GM21526 (cell line): ENCODE measurements at regions not wholly inside any gene's neighbourhood (a gene's known extent, or its start where the extent isn't known, plus 50 kb on each side); places are given as distances from the start of the nearest gene placed in this dataset.

Source experiments
- ATAC-seq: cut with Tn5 transposase; IDR thresholded peaks from one replicate; pipeline ENCODE4 v1.9.1; 2021; ENCODE audit warnings: moderate library complexity; ENCODE audit not compliant: unreplicated experiment, low FRiP score

DNA sequence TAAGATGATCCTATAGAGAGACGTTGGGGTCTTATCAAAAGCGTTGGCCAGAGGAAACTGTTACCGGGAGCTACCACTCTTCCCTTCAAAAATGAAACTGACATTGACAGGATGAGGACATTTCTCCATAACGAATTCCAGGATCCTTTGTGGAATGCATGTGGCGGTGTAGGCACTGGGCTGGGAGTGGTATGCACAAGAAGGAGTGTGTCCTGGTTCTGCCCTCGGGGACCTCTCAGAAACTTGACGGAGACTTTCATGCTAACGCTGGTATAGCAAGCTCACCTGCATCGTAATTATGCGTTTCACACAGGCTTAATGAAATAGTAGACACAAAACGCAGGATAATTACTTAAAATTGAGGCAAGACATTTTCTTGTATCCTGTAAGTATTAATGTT is 441.1 kb downstream of the FGF9 start:
- no peak for ATAC-seq

DNA sequence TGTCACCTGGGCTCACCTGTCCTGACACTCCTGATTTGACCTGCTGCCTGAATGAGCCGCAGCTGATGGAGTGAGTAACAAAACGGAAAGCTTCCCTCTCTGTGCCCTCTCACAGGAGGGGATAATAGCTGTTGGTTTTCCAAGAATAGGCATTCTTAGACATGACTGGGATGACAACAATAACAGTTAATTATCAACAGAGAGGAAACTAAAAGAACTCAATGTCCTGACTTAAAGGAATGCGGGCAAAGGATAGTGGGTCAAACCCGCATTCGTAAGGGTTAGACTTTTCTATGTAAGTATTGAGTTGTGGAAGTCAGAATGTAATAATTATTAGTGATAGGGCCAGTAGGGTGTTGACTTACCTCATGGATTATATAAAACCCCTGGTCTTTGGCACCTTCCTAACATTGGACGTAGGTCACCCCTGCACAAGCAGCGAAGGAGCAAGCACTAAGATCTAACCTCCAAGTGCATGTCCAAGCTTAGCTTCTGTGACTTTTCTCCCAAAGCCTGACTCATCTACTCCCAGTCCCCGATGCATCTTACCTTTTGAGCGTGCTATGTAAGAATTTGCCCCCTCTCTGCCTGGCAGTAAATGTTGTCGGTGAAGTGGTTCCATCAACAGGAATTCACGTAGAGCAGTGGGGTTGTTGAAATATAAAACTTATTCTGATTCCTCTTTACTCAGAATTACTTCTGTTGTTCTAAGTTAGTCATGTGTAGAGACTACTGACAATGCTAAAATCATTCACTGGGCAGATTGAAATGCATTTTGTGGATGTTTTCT is 442.3 kb downstream of the FGF9 start:
- ATAC-seq, result no peak

DNA sequence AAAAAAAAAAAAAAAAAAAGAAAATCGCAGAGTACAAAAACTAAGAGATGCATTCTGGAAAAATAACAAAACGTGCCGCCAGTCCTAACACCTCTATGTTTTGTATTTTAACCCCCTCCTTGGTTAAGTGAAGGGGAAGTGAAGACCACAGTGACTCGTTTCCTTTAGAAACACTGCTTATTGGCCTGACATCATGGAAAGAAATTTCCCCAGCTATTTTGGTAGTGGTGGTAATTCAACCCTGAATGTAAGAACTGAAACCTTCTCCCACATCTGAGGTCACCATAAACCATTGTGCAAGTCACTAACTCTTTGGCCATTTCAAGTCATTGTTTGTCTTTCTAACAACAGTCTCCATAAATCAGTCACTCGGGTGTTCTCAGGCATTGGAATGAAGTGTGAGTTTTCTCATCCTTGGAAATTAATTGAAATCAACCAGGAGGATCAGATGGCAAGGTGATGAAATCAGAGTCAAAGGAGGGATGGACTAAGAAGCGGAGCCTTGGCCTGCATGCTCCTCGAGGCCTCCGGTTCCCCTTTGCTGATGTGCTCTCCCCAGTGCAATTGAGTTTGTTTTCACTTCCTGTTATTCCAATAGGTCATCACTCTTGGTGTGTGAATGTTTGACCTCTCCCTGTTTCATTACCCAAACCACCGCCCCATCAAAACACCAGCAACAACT is 443.9 kb downstream of the FGF9 start:
- ATAC-seq, result peak; percentile 81

DNA sequence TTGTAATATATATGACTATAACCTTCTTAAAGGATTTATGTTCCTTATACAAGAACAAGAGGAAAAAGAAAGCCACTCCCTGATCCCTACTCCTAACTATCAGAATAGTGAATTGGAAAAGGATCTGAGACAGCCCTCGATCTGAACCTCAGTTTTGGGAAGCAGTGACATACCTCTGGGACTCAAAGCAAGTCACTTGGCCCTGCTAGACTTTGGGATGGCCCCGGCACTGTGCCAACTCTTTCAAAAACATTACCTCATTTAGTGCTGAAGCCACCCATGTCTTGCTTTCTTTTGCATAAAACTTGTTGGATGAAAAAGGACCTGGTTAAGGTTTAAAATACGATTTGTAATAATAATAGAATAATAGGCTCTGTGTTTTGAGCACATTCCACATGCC is 447.3 kb downstream of the FGF9 start:
- no peak for ATAC-seq

DNA sequence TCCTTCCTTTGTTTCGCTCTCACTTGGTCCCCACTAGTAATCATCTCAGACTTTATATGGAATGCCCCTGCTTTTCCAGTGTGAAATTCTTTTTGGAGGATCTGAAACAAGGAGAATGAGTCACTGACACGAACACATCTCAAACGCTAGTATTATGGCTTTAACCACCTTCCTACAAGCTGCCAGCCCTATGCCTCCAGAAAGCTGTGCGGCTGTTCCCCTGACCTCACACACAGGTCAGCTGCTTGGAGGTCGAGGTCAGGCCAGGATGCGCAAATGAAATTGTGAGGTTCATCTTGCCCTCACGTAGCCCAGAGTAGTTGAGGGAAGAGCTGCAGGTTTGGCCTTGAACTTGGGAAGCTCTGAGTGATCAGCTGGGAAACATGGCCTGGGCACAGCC is 449.8 kb downstream of the FGF9 start:
- ATAC-seq, result no peak

DNA sequence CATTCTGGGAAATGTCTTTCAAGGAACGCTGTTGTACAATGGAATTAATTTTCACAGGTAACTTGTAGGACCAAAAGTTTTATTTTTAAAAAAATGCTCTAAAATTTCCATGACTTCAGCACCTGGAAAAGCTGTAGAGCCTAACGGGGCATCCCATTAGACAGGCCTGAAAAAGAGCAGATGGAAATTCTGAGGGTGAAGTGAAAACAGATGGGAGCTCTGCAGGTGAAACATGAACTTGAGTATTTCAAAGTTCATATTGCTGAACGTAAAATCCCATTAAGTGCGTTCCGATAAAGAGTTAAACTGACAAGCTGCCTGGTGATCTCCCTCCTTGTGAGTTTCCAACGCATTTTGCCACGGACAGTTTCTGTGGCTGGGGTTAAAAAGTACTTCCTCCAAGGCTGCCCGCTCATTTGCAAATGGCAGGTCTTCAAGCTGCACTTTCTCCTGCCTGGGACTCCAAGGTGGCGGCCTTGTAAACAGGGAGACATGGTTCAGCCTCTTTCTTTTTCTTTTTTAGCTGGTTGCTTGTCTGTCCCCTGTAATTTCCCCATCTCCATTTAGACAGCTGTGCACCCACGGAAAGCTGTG is 450.4 kb downstream of the FGF9 start:
- ATAC-seq, result no peak

DNA sequence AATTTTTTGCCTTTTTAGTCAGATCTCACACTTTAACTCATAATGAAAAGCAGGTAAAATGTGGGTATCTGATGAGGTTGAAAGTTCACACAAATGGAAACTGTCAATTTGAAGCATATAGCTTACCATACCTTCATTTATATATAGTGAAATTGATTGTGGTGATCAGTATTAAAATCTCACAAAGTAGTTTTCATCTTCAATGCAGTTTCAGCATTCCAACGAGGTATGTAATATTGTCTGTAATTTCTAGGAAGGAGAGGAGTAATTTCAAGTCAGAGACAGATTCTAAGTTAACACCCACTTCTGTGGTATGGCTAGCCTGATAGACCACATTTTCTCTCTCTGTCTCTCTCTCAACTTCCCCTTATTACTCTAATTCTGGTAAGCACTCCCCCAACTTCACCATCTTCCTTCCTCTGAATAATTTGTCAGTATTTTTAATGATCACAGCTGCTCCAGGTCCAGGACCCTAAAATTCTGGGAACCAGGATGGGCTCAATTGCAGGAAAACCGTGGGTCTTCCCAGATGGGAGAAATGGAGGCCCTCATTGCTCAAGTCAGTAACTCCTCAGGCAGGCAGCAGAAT is 455.7 kb downstream of the FGF9 start:
- ATAC-seq, result peak; percentile 90

DNA sequence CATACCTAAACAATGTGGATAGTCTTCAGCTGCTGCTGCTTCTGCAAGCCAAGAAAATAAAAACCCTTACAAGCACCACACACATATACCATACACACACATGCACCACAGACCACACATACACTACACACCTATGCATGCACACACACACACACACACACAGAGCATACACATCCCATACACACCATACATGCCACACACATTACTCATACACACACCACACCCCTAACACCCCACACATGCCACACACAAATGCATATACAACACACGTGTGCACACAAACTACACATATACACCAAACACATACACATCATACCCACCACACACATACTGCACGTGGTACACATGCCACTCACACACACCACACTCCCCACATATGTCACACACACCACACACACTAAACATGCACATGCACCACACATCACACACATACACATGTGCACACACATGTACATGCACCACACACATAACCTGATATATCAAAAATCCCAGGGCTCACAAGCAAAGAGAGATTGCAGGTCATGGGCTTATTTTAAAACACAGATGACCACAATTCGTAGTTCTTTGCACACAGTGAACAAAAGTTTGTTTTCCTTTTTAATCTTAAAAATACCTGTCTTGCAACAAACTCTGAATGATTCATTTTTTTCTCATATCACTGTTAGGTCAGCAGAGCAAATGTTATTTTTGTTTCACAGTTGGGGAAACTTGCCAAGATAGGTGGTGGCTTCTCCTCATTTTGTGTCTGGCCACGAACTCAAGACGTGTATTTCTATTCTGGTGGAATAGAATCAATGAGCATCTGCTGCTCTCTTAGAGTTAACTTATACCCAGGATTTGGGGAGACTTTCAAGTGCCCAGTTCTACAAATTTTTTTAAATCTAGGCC is 456.6 kb downstream of the FGF9 start:
- no peak for ATAC-seq

DNA sequence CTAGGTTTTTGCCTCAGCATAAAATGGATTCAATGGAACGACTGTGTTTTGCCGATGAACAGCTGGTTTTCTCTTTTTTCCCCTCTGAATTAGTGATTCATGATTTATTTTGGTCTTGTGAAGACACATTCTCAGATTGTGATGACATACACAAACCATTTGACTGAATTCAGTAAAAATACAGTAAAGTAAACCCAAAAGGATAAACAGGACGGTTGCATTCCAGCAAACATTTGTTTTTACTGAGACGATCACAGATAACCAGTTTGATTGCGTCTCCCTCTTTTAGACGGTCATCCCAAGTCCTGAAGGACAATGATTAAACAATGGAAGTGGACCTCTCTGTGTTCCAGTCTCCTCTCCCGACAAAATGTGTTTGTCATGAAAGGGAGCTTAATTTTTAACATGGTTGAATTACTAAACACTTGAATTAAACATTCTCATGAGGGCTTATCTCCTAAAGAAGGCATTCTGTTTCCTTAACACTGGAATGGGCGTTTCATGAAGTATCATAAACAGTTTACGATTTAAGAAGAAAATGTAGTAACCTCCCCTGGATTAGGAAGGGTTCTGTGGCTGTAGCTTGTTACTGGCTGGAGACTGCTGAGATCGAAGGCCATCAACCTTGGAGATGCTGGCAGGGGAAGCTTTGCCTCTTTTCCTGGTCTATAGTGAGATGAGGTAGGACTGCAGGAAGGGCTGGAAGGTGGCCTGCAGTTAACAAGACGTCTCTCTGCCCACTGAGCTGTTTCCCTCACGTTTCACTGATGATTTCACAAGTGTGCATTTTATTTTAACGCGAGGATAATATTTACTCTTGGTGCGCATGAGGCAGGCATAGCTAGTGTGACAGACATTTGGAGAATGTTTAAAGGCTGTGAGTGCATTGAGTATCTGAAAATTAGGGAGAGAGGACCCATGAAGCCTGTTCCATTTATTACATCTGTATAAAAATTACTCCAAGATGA is 457.9 kb downstream of the FGF9 start:
- ATAC-seq, result no peak

DNA sequence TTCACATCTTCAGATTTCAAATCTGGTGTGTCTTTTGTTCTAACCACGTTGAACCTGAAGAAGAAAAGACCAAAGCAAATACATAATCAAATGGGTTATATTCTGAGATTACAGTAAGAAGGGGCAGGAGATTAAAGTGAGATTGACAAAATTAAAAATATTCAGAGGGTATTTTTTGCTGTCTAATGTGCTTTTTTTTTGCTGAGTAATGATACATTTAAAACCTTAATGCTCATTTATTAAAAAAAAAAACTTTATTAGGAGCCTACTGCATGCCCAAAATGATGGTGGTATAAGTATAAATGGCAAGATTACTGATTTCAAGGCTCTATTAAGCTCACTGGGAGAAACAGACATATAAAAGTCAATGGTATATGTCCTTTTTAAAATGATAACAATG is 459.4 kb downstream of the FGF9 start:
- ATAC-seq, result no peak

DNA sequence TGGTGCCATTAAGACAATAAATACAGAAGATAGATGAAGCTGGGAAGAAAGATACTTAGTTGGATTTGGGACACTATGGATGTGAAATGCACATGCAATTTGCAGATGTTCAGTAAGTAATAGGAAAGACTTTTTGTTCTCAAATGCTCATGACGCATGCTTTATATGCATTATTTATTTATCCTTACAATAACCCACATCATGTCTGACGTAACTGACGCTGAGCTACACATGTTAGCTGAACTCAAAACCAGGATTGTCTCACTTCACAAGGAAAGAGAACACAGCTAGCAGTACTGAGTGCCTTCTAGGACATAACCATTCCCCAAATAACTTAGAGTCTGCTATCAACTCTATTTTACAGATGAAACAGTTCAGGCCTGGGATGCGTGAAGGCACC is 463.4 kb downstream of the FGF9 start:
- ATAC-seq, result no peak

DNA sequence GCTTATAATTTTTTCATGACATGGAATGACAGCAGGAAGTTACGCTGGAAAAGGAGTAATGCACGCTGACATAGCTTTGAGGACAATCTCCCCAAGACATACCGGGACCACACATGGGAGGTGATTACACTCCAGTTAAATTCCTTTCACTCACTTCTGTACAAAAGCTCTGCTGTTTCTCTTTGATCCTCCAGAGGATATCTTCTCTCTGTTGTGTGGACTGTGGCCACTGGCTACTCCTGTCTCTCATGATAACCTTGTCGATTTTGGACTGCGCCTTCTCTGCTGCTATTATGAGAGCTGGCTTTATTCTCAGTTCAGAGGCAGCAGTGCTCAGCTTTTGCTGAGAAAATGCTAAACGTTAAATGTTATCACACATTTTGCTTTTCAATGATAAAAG is 464.6 kb downstream of the FGF9 start:
- no peak for ATAC-seq

DNA sequence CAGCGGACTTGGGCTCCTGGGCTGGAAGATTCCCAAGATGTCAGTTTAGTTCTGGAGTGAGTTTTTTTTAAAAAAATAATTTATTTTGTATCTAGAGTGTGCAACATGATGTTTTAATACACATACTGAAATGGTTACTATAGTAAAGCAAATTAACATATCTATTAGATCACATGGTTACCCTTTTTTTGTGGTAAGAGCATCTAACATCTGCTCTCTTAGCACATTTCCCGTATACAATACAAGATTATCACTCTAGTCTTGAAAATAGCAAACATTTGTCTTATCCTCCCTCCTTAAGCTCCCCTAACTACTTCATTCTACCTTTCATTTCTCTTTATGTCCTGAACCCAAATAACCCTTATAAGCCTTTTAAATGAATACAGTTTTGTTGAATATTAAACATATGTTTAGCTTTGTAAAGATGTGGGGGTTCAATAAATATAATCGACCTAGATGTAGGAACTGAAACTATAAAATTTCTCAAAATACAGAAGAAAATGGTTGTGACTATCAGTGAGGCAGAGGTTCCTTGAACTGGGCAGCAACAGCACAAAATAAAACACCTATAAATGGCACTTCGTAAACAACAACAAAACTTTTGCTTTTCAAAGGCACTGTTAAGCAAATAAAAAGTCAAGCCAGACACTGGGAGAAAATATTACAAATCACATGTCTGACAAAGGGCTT is 466.6 kb downstream of the FGF9 start:
- no peak for ATAC-seq

DNA sequence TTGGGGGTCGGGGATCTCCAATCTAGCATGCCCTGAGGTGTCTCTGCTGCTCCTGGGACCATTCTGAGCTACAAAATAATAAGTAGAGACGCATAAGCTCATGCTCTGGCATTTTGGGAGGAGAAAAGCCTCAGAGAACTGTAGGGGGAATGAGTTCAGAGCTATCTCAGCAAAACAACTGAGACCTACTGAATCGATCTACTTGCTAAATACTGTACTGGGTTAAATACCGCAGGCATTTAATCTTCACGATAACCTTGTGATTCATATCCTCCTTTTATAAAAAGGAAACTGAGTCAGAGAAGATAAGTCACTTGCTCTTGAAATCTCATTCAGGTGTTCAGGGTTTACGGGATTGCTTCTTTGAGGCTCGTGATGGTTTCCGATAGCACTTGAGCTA is 468.1 kb downstream of the FGF9 start:
- ATAC-seq, result no peak

DNA sequence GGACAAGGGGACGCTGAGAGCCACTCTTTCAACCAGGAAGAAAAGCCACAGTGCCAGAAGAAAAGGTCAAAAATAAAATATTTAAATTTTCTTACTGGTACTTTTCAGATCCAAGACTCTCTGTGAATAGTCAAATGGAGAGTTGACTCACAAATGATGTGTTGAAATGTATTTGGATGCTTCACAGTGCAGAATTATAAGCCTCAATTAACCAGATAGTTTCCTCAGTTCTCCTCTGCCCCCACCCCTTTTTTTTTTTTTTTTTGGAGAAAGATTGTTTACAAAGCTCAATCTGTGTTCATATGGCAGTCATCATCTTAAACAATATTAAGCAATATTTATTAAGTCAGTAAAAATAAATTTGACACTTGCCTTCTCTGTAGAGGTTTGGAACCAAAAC is 470.8 kb downstream of the FGF9 start:
- ATAC-seq, result no peak

DNA sequence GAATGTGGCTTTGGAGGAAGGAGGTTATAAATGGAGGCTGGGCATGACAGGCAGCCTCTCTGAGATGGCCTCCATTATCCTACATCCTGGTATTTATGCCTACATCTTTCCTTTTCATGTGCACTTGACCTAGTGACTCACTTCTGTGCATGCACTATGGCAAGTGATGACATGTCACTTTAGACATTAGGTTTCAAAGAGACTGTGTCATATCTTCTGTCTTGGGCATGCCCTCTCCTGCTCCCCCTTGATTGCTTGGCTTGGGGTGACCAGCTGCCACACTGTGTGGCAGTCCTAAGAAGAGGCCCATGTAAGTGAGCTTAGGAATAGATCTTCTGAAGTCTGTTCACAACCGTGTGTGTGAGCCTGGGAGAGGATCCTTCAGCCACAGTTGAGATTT is 472.8 kb downstream of the FGF9 start:
- no peak for ATAC-seq

DNA sequence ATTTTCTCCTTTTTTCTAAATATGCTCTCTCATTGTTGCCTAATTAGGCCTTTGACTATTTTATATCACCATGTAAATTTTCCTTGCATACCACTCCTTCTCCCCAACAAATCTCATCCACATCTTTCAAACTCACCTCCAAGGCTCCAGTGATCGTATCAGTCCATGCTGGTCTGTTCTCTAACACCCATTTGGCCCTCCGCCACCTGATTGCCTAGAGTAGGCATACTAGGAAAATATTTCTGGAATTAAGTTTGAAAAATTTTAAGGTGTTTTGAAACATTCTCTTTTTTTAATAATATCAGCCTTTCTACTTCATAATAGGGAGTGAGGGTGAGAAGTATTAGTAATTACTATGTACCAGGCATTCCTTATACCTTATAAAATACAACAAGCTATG is 473.9 kb downstream of the FGF9 start:
- ATAC-seq, result no peak

DNA sequence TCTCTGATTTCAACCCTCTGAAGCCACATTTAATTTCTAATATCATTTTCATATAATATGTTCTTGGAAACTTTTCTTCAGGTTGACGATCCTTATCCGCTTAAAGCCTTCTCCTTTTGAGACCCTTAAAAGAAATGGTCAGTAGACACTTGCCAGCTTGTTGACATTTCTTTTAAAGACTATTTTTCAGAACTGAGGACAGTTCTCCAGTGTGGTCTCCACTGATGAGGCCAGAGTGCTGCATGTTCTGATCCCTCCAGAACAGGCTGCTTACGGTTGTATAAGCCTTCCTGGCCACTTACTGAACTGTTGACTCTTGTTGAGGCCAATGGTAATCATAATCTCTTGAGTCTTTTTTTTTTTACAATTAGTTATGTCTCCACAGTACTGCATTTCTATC is 477.3 kb downstream of the FGF9 start:
- ATAC-seq, result no peak

DNA sequence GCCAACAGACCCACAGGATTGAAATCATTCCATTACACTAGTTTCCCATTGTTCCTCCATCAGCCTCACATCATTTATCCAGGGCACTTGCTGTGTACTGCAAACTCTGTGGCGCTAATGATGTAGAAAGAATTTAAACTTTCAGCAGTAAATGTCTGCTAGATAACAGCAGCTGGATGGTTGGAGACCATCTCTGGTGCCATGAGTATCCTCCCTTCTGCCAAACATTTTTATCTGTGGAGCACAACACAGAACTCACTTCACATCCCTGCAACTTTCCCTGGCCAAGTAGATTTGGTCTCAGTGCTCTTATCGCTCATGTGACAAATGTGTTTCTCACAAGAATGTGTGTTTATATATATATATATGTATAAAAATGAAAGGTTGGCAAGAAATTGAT is 481.9 kb downstream of the FGF9 start:
- ATAC-seq, result no peak
